ENCODE measurements at regions not wholly inside any gene's neighbourhood (a gene's known extent, or its start where the extent isn't known, plus 50 kb on each side); places are given as distances from the start of the nearest gene placed in this dataset.

DNA sequence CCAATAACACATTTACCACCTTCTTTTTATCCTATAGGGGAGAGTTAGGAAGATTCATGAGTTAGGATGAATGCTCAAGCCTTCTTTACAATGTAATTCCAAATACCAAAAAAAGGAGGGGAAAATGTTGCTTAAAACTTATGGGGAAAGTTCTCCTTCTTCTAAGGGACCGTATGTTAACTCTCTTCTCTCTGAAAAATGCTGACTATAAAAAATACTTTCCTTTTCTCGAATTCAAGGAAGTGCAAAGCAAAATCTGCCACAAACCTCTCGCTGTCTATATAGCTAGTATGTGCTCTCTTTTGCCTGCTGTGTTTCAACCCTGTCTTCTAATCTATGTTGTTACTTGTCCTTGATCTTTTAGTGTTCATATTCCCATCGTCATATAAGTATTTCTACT lies 768.6 kb upstream of the C9orf72 start:
- DNase-seq (ENCODE audit: low read depth, low spot score) (no peak), FAIRE-seq (no peak)
- Histone ChIP-seq H3K4me3 (replicated peaks in 1 of 3; ENCODE audit: insufficient read depth in 1 of 3, low read depth in 1 of 3, low read length in 3 of 3) (no peak overlapping the region), H3K79me2 (ENCODE audit: control insufficient read depth, insufficient read depth, low read length) (no peaks in the 10 kb centered on the region), H4K20me1 (replicated peaks; ENCODE audit: control insufficient read depth, extremely low read depth, insufficient read depth, low read length) (no peaks in the 10 kb centered on the region), H2AFZ (ENCODE audit: low read depth, low read length) (no peak overlapping the region), H3K9me3 (replicated peaks; ENCODE audit: control insufficient read depth, insufficient read depth, low read length) (no peaks in the 10 kb centered on the region), H3K9me1 (replicated peaks; ENCODE audit: control insufficient read depth, extremely low read depth, insufficient read depth, low read length) (no peaks in the 10 kb centered on the region), H3K36me3 (ENCODE audit: control insufficient read depth in 2 of 2, extremely low read depth in 1 of 2, insufficient read depth in 2 of 2, low read length in 2 of 2) (no peaks in the 10 kb centered on the region), H3K27ac (ENCODE audit: insufficient read depth, low read depth, low read length) (no peak overlapping the region), H3K4me1 (ENCODE audit: control insufficient read depth, extremely low read depth, insufficient read depth, low read length) (no peaks in the 10 kb centered on the region), H3K9ac (replicated peaks; ENCODE audit: extremely low read depth, insufficient read depth, low read length) (no peak overlapping the region), H3K4me2 (ENCODE audit: insufficient read depth, low read length) (no peak overlapping the region), H3K27me3 (ENCODE audit: control insufficient read depth in 2 of 2, insufficient read depth in 2 of 2, low read length in 2 of 2) (no peaks in the 10 kb centered on the region)
- dilution Hi-C loops (cut with MboI; ENCODE audit: extremely low pct_ligation_motif_present, low sequenced_read_pairs) (no loop called here), intact Hi-C loops (cut with micrococcal nuclease) (no loop called here)
- CTCF ChIA-PET, result no interaction called here
- TF ChIP-seq EZH2 (IDR thresholded peaks at IDR 0.05; ENCODE audit: borderline replicate concordance, low read depth, low read length, severe bottlenecking), result no peak
- TF ChIP-seq JUN (IDR thresholded peaks at IDR 0.05; ENCODE audit: borderline replicate concordance, insufficient read depth, insufficient read length, low read depth), result no peak
- no peak for TF ChIP-seq FOS (IDR thresholded peaks at IDR 0.05; ENCODE audit: borderline replicate concordance, insufficient read depth, low read length)
- no peak for TF ChIP-seq MYC (IDR thresholded peaks at IDR 0.05; ENCODE audit: low read depth, low read length)
- TF ChIP-seq POLR2AphosphoS5 (IDR thresholded peaks at IDR 0.05; ENCODE audit: insufficient read depth, low read depth, low read length), result no peak
- TF ChIP-seq, protein P1, sequence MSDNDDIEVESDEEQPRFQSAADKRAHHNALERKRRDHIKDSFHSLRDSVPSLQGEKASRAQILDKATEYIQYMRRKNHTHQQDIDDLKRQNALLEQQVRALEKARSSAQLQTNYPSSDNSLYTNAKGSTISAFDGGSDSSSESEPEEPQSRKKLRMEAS (IDR thresholded peaks at IDR 0.05; ENCODE audit: insufficient read depth, insufficient read length), result no peak
- no peak for TF ChIP-seq GATA2 (IDR thresholded peaks at IDR 0.05; ENCODE audit: insufficient read depth, insufficient read length, low read depth, low read length)
- TF ChIP-seq, protein P2, sequence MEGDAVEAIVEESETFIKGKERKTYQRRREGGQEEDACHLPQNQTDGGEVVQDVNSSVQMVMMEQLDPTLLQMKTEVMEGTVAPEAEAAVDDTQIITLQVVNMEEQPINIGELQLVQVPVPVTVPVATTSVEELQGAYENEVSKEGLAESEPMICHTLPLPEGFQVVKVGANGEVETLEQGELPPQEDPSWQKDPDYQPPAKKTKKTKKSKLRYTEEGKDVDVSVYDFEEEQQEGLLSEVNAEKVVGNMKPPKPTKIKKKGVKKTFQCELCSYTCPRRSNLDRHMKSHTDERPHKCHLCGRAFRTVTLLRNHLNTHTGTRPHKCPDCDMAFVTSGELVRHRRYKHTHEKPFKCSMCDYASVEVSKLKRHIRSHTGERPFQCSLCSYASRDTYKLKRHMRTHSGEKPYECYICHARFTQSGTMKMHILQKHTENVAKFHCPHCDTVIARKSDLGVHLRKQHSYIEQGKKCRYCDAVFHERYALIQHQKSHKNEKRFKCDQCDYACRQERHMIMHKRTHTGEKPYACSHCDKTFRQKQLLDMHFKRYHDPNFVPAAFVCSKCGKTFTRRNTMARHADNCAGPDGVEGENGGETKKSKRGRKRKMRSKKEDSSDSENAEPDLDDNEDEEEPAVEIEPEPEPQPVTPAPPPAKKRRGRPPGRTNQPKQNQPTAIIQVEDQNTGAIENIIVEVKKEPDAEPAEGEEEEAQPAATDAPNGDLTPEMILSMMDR (IDR thresholded peaks at IDR 0.05; ENCODE audit: extremely low read depth in 1 of 2, insufficient read depth in 1 of 2, low read depth in 1 of 2, low read length in 2 of 2), result no peak
- no peak for TF ChIP-seq POLR2A (IDR thresholded peaks at IDR 0.05; ENCODE audit: low read depth, low read length)
- POLR2A ChIA-PET, result no interaction called here
- BruUV-seq (replicated peaks), result no TSS peak
